LNCAP (cell line): ENCODE measurements at regions not wholly inside any gene's neighbourhood (a gene's known extent, or its start where the extent isn't known, plus 50 kb on each side); places are given as distances from the start of the nearest gene placed in this dataset.

ENCODE experiments used
- CTCF ChIP-seq: fragments of 450-650 bp; IDR thresholded peaks from 2 replicates; pipeline ENCODE4 v1.5.1; 2017; ENCODE audit warnings: mild to moderate bottlenecking

DNA sequence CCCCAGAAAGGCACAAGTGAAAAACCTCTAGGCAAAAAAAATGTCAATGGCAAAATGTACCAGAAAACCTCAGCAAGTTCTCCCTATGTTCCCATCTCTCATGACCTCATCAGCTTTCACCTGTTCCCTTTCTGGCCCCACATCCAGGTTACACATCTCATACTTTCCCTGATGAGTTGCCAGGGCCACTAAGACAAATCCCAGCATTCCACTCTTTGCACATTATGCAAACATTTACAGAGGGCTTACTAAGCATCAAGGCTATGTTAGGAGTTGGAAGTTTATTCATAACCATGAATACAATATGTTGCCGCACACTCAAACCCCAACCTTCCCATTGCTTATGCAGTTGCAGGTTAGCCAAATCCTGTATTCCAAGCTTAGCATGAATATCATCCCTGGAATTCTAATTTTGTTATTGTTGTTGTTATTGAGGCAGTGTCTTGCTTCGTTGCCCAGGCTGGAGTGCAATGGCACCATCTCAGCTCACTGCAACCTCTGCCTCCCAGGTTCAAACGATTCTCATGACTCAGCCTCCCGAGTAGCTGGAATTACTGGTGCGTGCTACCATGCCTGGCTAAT, 129.3 kb upstream of the UBE2E2 start:
- no peak for TF ChIP-seq CTCF

DNA sequence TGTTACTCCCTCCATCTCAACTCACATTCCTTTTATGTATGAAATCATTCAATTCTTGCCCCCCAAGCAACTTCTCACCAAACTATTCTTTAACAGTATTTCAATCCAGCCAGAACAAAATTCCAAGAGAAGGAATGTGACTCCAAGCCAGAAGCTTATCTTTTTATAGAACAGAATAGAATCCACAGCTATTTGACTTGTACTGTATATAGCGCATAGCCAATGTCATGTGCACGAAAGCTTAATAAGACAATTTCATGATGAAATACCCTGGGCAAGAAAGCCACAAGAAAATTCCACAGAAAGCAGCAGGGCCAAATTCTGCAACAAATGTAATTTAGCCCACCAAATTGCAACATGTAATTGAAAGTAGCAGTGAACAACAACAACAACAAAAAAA, 127.6 kb upstream of the UBE2E2 start:
- TF ChIP-seq CTCF = no peak

DNA sequence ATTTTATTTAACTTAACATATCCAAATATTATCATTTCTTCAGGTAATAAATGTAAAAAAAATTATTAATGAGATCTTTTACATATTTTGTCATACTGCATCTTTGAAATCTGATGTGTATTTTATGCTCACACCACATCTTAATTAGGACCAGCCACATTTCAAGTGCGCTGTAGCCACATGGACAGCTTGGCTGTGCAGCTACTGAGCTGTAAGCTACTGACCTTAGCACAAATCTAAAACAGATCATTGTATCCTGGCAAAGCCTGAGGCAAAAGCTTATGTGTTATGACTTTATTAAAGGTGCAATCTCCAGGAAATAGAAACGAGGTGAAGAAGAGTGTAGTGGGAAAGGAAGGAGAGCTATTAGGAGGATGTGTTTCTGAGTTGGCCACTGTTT, 126.7 kb upstream of the UBE2E2 start:
- TF ChIP-seq CTCF = no peak

- no peak for TF ChIP-seq CTCF
Observed at GRCh38 chr3:23077126-23077525, 126.0 kb upstream of the UBE2E2 start.

DNA sequence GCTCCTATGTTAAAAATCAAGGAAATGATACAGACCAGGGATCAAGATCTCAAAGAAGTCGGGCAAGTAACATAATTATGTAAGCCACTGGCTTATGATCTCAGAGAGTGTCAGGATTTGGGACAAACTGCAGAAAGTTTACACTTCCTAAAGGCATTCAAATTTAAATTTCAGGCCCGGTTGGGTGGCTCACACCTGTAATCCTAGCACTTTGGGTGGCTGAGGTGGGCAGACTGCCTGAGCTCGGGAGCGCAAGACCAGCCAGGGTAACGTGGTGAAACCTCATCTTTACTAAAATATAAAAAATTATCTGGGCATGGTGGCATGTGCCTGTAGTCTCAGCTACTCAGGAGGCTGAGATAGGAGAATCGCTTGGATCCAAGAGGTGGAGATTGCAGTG, 124.4 kb upstream of the UBE2E2 start:
- no peak for TF ChIP-seq CTCF

DNA sequence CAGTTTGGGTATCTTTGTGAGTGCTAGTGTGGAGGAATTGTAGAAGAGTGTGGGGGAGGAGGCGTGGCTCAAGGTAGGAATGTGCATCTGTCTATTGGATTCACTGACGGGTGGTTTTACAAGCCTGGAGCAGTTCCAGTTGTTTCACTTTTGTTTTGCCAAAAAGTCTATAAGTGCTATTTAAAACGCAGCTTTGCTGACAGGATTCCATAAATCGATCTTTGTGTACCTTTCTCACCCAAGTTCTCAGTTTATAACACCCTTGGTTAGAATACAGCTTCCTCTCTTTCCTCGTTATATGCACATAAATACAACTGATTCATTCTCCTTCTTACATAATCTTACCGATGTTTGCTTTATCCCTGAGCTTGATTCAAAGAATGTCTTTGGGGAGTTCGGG, 123.2 kb upstream of the UBE2E2 start:
- TF ChIP-seq CTCF = no peak

DNA sequence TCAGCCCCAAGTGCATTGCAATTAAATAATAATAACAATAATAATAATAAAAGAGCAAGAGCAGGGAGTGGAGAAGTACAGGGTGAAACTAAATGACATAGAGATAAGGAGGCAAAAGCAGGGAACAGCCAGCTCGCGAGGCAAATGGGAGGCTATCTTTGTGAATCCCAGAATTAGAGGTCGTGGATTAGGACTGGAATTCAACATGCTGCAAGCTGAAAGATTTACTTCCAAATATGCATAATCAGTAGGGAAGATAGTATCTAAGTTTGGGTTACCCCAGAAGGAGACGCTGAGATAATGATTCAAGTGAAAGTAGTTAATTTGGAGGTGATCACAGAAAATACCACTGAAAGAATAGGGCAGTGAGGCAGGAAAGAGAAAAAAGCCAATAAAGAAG, 119.4 kb upstream of the UBE2E2 start:
- TF ChIP-seq CTCF = no peak

- no peak for TF ChIP-seq CTCF
Observed at GRCh38 chr3:23084367-23084766, 118.8 kb upstream of the UBE2E2 start.
